ENCODE measurements at regions not wholly inside any gene's neighbourhood (a gene's known extent, or its start where the extent isn't known, plus 50 kb on each side); places are given as distances from the start of the nearest gene placed in this dataset.

DNA sequence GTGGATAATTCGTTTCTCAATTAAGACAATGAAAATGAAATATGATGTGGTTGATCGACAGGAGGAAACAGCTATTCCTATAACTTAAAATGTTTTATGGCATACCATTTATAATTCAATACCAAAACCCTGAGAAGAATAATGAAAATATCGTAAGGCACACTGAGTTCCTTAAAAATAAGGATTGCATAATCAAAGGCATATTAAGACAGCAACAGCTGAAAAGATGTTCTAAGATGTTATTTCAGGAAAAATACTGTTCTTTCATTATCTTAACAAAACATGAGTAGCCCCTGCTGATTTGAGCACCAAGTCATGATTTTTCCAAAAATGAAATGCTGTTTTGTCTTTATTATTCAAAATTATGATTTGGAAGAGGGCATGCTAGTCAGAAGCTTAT is 189.4 kb upstream of the ALG10 start:
- TF ChIP-seq, protein P1, sequence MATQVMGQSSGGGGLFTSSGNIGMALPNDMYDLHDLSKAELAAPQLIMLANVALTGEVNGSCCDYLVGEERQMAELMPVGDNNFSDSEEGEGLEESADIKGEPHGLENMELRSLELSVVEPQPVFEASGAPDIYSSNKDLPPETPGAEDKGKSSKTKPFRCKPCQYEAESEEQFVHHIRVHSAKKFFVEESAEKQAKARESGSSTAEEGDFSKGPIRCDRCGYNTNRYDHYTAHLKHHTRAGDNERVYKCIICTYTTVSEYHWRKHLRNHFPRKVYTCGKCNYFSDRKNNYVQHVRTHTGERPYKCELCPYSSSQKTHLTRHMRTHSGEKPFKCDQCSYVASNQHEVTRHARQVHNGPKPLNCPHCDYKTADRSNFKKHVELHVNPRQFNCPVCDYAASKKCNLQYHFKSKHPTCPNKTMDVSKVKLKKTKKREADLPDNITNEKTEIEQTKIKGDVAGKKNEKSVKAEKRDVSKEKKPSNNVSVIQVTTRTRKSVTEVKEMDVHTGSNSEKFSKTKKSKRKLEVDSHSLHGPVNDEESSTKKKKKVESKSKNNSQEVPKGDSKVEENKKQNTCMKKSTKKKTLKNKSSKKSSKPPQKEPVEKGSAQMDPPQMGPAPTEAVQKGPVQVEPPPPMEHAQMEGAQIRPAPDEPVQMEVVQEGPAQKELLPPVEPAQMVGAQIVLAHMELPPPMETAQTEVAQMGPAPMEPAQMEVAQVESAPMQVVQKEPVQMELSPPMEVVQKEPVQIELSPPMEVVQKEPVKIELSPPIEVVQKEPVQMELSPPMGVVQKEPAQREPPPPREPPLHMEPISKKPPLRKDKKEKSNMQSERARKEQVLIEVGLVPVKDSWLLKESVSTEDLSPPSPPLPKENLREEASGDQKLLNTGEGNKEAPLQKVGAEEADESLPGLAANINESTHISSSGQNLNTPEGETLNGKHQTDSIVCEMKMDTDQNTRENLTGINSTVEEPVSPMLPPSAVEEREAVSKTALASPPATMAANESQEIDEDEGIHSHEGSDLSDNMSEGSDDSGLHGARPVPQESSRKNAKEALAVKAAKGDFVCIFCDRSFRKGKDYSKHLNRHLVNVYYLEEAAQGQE (IDR thresholded peaks at IDR 0.05; ENCODE audit: insufficient replicate concordance, low read depth): no peak
- no peak for TF ChIP-seq GABPA (IDR thresholded peaks at IDR 0.05; ENCODE audit: low read depth)
- TF ChIP-seq, protein P2, sequence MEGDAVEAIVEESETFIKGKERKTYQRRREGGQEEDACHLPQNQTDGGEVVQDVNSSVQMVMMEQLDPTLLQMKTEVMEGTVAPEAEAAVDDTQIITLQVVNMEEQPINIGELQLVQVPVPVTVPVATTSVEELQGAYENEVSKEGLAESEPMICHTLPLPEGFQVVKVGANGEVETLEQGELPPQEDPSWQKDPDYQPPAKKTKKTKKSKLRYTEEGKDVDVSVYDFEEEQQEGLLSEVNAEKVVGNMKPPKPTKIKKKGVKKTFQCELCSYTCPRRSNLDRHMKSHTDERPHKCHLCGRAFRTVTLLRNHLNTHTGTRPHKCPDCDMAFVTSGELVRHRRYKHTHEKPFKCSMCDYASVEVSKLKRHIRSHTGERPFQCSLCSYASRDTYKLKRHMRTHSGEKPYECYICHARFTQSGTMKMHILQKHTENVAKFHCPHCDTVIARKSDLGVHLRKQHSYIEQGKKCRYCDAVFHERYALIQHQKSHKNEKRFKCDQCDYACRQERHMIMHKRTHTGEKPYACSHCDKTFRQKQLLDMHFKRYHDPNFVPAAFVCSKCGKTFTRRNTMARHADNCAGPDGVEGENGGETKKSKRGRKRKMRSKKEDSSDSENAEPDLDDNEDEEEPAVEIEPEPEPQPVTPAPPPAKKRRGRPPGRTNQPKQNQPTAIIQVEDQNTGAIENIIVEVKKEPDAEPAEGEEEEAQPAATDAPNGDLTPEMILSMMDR (IDR thresholded peaks at IDR 0.05; ENCODE audit: insufficient read depth, low read length): no peak
- no peak for TF ChIP-seq POLR2AphosphoS5 (IDR thresholded peaks at IDR 0.05; ENCODE audit: low read depth)
